ENCODE measurements at regions not wholly inside any gene's neighbourhood (a gene's known extent, or its start where the extent isn't known, plus 50 kb on each side); places are given as distances from the start of the nearest gene placed in this dataset.

GRCh38 chr7:80403686-80404241 is 108.1 kb downstream of the GNAT3 start:
- no peak for DNase-seq

- no peak for DNase-seq
Measured at GRCh38 chr7:80401708-80402107, 110.2 kb downstream of the GNAT3 start.

- no peak for DNase-seq
Measured at GRCh38 chr7:80393786-80394185, 118.1 kb downstream of the GNAT3 start.

DNA sequence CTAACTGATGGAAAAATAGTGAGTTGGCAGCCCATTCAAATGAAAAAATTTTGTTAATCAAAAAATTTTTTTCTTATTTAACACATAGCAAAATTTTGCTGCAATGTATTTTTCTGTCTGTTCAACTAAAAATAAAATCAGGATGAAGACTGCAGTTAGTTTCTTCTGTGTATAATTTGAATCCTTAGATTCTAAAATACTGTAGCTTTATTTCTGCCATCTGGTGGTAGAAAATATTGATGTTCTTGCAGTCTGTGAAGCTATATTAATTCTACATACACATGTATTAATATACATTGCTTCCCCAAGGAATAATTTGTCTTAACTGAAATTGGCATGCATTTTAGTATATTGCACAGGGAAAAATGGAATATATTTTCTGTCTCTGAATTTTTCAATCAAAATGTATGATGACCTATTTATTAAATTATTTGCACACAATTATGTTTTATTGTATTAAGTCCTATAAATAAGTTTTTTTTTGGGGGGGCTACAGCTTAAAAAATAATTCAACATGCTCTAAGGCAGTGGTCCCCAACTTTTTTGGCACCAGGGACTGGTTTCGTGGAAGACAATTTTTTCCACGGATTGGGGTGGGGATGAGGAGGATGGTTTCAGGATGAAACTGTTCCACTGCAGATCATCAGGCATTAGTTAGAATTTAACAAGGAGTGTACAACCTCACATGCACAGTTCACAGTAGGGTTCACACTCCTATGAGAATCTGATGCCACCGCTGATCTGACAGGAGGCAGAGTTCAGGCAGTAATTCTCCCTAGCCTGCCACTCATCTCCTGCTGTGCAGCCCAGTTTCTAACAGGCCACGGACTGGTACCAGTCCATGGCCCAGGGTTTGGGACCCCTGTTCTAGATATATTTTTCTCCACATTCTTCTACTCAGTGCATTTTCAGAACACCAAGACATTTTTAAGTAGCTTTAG is 119.4 kb downstream of the GNAT3 start:
- DNase-seq: peak; percentile 20

DNA sequence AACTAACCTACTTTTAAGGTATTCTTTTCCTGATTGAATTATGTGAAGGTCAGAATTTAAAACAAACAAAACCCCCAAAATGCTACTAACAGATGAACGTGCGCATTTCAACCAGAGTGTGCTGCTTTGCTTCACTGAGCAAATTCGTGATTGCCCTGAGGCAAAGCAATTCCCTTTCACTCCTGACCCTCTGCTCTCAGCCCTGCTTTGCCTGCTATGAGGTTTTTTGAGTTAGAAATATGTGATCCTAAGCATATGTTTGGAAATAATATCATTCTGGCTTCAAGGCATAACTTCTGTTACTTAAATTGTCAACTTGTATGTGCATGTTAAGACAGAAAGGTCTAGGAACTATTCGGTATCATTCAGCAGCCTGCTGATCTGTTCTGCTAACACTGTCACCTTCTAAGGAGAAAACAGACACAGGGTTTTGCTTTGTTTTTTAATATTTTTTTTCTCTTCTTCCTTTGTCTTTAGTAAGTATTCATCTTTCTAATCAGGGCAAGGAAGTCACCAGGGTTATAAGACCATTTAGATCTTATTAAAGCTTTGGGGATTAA is 124.2 kb downstream of the GNAT3 start:
- DNase-seq: no peak

DNA sequence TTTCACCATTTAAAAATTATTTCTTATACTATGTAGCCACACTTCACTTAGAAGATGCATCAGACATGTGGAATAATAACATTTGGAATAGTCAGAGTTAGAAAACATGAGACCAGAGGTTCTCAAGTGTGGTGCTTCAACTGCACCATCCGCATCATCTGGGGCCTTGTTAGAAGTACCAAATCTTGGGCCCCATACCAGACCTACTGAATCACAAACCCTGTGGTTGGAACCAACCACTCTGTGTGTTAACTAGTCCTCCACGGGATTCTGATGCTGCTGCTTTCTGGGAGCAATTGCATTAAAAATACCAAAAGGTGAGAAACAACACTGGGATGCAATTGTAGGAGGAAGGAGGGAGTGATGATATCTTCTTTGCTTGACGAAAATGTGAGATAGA is 125.2 kb downstream of the GNAT3 start:
- no peak for DNase-seq

DNA sequence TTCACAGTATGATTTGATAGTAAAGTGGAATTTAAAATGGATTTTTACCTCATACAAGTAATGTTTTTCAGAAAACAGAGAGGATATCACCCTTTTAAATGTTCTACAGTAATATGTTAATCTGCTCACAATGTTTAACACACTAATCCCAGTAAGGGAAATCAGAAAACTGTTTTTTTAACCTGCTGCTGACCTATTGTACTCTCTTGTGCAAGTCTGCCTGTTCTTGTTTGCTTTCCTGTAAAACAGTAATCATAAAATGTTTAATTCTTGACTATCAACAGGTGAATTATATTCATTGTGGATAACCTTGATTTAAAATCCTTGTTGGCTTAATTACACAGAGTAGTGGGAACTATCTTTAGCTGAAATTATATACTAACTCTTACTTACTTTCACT is 126.4 kb downstream of the GNAT3 start:
- no peak for DNase-seq

DNA sequence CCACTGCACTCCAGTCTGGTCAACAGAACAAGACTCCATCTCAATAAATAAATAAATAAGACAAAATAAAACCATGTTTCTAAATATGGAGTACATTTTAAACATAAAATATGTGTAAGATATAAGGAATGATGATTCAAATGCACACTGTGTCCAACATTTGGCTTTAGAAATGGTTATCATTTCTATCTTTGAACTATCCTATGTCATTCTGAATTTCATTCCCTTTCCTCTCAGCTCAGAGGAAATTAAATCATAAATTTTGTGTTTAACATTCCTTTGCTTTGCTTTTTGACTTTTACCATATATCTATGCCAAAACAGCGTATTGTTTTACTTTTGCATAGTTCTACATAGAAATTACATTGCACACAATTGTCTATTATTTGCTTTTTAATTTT is 130.9 kb downstream of the GNAT3 start:
- no peak for DNase-seq

DNA sequence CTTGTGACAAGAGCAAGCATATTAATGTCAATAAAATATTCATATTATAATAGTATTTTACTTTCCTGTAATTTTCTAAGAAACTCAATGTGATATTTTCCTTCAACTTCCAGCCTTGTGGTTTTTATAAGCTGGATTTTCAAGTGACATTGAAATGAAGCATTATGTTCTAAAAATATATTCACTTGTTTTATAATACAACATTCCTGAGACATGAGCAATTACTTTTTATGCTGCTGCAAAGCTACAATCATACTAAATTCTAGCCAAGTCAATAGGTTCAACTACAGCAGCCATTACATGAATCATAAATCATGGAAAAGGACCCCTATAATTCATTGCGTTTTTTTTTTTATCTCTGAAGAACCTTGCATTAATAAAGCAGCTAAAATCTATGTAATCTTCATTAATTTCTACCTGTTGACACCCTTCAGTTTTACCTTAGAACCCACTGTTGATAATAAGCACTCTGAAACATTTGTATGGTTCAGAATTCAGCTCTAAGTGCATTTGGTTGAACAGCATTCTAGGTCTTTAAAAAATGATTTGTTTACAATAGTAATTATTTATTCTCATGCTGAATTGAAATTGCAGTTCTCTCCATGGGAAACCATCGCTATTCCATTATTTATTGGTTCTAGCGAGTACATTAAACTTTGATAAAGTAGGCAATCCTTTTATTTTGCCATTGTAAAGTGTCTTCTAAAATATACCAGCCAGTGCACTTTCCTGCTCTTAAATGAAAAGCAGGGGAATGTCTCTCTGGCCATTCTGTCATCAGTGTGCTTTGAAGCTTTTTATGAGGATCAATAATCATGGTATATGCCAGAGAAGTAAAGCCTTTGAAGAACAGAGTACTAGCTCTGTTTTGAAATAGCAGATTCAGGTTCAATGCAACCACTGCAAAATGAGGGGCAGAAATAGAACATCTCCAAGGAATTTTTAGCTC is 132.6 kb downstream of the GNAT3 start:
- no peak for DNase-seq

GRCh38 chr7:80374321-80374720 is 137.5 kb downstream of the GNAT3 start:
- no peak for DNase-seq

- DNase-seq: no peak
Measured at GRCh38 chr7:80373429-80374032, 138.3 kb downstream of the GNAT3 start.

- no peak for DNase-seq
Measured at GRCh38 chr7:80372415-80372814, 139.4 kb downstream of the GNAT3 start.

DNA sequence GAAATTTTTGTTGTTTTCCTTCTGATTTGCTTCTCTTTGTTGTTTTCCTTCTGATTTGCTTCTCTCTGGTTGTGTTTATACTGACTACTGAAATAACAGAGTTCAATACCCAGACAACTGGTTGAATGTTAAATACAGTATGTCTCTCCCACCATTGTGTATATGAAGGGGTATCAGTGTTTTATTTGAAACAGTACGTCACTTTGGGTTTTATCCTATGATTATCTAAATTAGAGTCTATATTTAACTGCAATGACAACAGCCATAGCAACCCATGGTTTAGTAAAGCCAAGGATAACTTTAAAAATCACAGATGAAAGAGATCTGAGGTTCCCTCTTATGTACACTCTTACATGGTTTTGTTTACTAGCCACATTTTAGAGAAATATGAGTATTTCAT is 141.3 kb downstream of the GNAT3 start:
- no peak for DNase-seq

DNA sequence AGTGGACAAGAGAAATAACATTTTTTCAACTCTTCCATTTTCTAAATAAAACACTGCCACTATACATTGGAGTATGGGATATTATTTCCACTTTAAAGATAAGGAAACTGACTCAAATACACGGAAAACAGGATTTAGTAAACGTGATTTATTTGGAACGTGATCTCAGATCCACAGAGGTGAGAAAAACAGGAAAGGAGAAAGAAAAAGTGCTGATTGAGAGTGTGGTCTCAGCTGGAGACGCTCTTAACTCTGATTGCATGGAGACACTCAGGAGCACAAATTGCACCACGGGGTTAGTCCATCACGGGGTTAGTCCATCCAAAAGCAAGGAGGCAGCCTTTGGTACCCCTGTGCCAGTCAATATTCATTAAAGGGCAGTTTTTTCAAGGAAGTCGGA is 142.5 kb downstream of the GNAT3 start:
- no peak for DNase-seq

DNA sequence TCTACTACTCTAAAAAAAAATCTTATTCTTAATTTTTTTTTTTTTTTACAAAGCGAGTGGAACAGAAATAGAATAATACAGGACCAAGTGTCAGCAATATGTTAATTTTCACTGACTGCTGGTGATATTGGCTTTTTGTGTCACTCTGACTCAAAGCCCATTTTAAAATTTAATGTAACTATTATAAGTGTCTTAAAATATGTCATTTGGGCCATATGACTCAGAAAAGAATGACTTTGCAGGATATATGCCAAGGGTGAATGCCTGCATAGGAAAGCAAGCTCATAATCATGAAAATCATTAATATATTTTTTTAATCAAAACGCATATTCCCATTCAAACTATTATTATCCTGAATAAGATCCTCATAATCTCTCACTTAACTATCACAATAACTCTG is 149.2 kb downstream of the GNAT3 start:
- no peak for DNase-seq

GRCh38 chr7:80362010-80362618 is 149.8 kb downstream of the GNAT3 start:
- no peak for DNase-seq

DNA sequence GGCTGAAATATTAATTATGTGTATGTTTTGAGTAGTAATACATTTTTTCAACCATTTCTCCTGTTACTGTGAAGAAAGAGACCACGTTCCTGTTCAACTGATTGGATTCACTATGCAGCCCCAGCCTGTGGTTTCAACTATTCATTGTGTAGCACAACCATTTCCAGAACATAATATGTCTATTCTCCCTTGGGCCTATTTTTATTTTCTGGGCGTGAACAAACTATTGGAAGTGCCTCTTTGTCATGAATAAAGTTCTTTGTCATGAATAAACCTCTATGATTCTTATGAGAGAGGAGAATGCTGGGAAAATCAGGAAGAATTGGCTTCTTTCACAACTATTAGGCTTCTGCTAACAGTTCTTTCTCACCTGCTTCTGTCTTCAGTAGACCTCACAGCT is 152.4 kb downstream of the GNAT3 start:
- no peak for DNase-seq

DNA sequence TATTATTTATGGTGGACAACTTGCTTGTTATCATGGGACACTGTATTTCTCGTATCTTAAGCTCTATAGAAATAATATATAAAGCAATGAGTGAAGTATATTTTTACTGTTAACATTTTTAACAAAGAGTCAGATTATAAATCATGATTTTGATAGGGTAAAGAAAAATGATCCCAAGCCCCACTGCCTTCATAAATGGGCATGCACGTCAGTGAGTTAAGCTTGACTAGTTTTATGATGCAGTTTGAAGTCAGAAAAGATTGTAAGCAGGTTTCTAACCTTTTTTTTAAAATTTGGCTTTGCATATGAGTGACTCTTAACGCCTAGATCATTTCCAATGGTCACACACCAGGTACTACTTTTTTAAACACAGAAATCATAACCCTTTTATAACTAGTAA is 152.8 kb downstream of the GNAT3 start:
- DNase-seq: no peak

GRCh38 chr7:80357530-80357929 is 154.3 kb downstream of the GNAT3 start:
- DNase-seq: no peak

GRCh38 chr7:80350430-80350829 is 161.4 kb downstream of the GNAT3 start:
- no peak for DNase-seq

GRCh38 chr7:80348223-80348622 is 163.6 kb downstream of the GNAT3 start:
- no peak for DNase-seq

DNA sequence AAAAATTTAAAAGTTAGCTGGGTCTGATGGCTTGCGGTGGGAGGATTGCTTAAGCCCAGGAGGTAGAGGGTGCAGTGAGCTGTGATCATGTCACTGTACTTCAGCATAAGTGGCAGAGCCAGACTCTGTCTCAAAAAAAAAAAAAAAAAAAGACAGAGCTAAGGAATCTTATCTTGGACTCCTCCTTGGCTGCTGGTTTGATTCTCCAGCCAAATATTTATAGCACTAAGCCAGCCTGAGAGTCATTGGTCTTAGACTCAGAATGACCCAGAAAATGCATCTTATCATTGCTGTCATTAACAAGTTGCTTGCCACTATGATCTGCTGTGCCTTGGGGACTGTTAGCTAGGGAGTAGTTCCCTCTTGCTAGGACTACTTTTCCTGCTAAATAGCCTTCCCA is 164.7 kb downstream of the GNAT3 start:
- no peak for DNase-seq

Data from NCI-H2171 (cell line).